HG03442 (cell line): ENCODE measurements at regions not wholly inside any gene's neighbourhood (a gene's known extent, or its start where the extent isn't known, plus 50 kb on each side); places are given as distances from the start of the nearest gene placed in this dataset.

ENCODE experiments used
- ATAC-seq: cut with Tn5 transposase; IDR thresholded peaks from one replicate; pipeline ENCODE4 v1.9.1; 2021; ENCODE audit warnings: mild to moderate bottlenecking, moderate library complexity; ENCODE audit not compliant: unreplicated experiment

DNA sequence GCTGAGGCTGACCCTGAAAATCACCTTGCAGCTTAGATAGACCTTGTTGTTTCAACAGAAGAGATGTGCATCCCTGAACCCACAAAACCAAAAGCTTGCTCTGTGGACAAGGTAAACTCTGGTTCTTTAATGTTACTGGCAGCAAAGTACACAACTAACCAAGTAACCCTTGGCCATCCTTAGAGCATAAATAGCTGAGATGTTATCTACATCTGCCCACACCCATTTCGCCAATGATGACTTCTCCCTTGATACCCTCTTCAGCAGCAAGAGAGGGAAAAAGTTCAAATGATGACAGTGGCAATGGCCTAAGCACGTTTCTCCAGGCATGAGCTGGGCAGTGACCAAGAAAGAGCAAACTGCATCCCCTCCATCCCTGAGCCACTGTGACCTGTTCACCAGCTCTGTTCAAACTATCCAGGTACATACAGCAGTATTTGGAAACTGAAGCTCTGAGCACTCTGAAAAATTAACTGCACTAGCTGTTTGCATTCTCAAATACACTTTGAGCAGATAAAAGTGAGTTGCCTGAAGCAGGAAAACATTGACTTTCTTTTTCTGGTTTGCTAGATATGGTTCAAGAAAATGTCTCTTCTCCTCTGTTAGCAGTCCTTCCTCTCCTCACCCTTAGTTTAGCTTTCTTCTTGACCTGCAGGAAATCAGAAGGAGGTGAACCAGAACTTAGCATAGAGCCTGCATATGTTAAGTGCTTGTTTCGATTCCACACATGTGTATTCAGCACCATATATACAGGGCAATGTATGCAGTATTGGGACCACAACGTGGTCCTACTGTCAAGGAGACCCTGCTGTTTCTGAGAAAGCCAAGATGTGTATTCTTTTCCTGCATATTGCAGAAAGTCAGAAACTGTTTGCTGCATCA, 231.7 kb downstream of the FOXO1 start:
- ATAC-seq = no peak

- ATAC-seq = no peak
Observed at GRCh38 chr13:40438022-40438680, 228.3 kb downstream of the FOXO1 start.

GRCh38 chr13:40438999-40439797, 227.2 kb downstream of the FOXO1 start:
- ATAC-seq = no peak

DNA sequence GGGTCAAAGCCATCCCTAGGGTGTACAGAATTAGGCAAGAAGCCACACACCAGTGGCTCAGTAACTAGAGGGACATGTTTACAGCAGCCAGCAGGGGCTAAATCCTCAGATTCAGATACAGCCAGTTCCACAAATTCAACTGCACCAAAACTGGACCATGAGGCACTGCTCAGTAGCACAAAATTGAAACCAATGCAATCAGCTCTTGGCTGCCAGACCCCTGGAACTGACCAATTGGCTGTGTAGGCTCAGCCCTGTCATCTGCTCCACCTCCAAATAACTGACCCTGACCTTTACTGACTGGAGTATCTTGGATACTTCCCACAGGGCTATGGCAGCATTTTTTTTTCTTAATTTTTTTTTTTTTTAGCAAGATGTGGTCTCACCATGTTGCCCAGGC, 226.5 kb downstream of the FOXO1 start:
- ATAC-seq = no peak

GRCh38 chr13:40440990-40441820, 225.2 kb downstream of the FOXO1 start:
- no peak for ATAC-seq

DNA sequence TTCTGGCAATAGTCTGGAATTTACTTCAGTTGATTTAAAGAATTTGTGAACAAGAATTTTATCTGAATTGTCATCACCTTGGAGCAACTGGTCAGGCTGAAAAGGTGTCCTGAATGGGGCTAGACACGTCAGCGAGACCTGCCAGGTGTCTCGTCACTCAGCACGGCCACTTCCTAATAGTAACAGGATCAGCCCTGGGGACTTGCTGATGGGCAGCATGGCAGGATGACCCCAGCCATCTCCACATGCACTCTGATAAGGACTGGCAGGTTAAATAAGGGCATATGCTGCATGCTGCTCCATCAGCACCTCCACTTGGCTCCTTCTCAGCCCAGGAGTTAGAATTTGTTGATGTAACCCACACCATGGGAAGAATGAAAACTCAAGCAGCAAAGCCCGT, 224.2 kb downstream of the FOXO1 start:
- ATAC-seq = no peak

GRCh38 chr13:40442826-40443225, 223.6 kb downstream of the FOXO1 start:
- no peak for ATAC-seq

DNA sequence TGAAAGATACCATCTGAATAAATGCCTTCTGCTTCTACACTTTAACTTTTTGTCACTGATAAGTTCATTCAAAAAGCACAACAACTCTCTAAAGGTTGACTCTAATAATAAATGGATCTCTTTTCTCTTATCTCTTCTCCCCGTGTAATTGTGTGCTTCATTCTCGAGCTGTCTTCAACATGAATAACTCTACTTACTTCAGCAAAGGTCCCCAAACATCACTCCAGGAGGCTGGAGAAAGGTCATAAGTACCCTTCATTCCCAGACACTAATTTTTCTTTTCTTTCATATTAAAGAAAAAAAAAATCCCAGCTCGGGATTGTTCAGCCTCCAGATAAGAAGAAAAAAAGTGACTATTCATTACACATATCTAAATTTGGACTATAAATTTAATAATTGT, 222.2 kb downstream of the FOXO1 start:
- no peak for ATAC-seq

DNA sequence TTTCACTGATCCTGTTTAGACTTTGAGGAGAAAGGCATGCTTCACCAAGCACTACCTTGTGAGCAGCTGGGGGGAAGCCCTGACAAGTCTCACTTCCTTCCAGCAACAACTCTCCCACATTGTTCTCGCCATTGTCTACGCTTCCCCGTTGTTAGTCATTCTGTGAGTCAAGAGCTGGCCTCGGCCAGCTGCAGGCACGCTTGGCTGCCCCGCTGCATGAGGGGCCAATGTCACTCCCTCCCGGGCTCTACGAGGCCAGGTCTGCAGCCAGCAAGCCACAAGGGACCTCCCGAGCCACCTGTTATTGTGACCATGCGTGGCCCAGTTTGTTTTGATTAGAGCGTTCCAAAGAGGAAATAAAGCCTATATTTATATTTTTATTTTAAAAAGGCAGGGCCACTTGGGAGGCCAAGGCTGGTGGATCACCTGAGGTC, 220.9 kb downstream of the FOXO1 start:
- ATAC-seq = peak; percentile 96

GRCh38 chr13:40446365-40446764, 220.1 kb downstream of the FOXO1 start:
- ATAC-seq = no peak

DNA sequence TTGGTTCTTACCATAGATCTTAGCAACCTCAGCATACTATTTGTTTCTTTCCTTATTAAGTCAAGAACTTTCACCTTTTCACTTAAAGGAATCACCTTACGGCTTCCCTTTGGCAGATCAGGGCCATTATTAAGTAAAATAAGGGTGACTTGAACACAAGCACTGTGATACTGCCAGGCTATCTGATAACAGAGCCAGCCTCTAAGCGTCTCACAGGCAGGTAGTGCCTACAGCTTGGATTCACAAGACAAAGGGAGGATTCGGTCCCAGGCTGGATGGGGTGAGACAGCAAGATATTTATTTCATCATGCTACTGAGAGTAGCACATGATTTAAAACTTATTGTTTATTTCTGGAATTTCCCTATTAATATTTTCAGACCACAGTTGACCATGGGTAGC, 218.6 kb downstream of the FOXO1 start:
- no peak for ATAC-seq

DNA sequence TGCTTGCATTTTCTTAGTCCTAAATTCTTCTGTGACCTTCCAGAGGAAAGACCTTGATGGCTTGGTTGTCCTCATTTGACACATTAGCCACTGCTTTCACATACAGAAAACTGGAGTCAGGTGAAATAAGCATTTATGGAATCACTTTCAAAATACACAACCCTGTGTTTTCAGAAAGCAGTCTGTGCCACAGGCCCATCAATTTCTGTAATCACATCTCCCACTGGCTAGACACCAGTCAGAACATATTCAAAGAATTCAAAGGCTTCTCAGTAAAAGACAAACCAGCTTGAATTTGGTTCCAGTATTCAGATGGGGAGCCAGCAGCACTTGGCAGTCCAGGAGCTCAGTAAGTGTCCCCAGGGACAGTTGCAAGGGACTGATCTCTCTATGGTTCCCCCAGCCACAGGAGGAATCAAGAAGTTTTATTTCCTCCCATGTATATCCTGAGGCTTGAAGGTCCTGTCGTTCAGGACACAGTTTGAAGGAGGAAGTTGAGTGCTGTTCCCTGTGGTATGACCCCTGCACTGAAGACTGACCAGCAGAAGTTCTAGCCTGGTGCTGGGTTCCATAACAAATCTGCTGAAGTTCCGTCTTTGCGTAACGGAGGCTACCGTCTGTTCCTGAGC, 214.3 kb downstream of the FOXO1 start:
- ATAC-seq = no peak

DNA sequence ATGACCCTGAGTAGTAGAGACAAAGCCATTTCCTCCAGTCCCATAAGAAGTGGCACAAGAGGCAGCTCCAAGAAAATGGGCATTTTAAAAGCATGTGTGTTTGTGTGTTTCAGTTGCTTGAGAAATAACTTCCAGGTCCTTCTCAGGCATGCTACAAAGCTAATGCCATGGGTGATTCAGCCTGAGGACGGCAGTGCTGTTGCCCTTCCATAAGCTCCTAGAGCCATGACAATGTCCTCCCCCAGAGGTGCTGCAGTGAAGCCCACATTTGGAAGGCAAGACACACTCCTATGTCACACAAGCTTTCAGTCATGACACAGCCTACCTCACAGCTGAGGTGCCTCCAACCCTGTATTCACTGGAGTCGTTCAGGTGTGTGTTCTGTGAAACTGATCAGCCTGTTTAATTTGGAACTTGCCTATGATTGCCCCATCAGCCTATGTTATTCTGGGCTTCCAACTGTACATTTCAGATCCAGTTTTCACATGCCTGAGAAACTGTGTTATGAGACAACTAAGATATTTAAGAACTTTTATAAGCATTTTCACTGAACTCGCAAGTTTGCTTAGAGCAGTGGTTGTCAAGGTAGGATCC, 213.6 kb downstream of the FOXO1 start:
- ATAC-seq = no peak

- no peak for ATAC-seq
Observed at GRCh38 chr13:40453351-40454021, 213.0 kb downstream of the FOXO1 start.

- ATAC-seq = no peak
Observed at GRCh38 chr13:40456397-40456953, 210.0 kb downstream of the FOXO1 start.

DNA sequence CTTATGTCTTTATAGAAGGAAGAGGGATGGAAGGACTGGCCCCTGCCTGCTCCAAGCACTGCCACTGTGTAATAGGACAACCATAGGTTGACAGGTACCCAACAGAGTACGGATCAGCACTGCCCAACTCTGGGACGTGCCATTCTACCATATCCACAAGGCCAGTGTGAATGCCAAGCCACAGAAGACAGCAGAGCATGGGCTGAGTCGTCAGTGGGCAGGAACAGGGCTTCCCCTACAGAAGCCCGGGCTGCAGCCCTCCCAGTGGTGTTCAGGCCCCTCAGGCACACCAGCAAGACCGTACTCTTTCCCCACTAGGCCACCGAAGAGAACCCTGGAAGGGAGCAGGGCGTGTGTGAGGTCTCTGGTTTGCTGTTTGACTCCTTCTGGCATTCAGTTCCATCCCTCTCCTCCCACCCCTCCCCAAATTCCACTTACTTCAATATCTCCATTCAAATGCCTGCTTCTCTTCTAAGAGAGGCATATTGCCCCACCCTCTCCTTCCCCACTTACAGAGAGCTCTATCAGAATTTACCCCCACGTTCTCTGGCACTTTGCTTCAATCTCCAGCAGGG, 209.4 kb downstream of the FOXO1 start:
- ATAC-seq = no peak

DNA sequence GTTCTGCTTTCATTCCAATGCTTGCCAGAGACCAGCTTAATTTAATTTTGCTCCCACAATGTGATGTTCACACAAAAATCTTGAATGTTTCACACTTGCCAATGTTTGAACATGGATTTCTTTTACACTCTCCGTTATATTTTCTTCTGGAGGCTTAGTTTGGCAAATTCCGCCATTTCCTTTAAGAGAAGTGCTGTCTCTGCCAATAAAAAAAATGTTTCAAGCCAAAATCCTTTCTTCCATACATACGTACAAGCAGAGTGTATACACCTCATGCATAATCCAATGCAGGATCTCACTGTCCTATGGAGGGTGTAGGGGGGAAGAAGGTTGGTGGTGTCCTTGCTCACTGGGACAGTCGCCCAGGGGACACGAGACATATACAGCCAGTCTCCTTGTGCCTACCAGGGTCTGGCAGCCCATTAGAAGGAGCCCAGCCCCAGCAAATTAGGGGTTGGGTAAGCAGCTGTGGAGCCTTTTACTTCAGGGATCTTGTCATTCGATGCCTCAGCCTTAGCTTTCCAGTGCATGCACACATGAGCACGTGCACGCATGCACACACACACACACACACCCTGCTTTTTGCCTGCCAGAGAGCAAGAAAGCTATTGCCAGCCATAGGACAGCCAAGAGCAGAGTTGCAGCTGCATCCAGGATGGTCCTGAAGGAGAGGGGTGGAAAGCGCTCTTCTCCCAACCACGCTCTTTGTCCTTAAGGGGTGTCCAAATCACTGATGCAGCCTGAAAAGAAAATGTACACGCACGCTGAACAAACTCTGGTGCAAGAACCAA, 208.3 kb downstream of the FOXO1 start:
- no peak for ATAC-seq

GRCh38 chr13:40458720-40458990, 207.8 kb downstream of the FOXO1 start:
- ATAC-seq = no peak
